GM18511 (cell line): ENCODE measurements at regions not wholly inside any gene's neighbourhood (a gene's known extent, or its start where the extent isn't known, plus 50 kb on each side); places are given as distances from the start of the nearest gene placed in this dataset.

Source experiments
- ATAC-seq: cut with Tn5 transposase; IDR thresholded peaks from one replicate; pipeline ENCODE4 v1.9.1; 2021; ENCODE audit warnings: mild to moderate bottlenecking, moderate library complexity; ENCODE audit not compliant: unreplicated experiment

- ATAC-seq, result no peak
These were observed 211.4 kb upstream of the SMIM21 start for GRCh38 chr18:75638776-75639471.

GRCh38 chr18:75638223-75638775 lies 210.8 kb upstream of the SMIM21 start:
- no peak for ATAC-seq

GRCh38 chr18:75635096-75635495 lies 207.6 kb upstream of the SMIM21 start:
- ATAC-seq, result no peak

GRCh38 chr18:75625966-75626365 lies 198.5 kb upstream of the SMIM21 start:
- ATAC-seq, result no peak

- ATAC-seq, result no peak
These were observed 197.4 kb upstream of the SMIM21 start for GRCh38 chr18:75624869-75625268.

GRCh38 chr18:75621818-75622217 lies 194.3 kb upstream of the SMIM21 start:
- ATAC-seq, result no peak

GRCh38 chr18:75618146-75618545 lies 190.6 kb upstream of the SMIM21 start:
- ATAC-seq, result no peak

GRCh38 chr18:75612456-75612855 lies 185.0 kb upstream of the SMIM21 start:
- no peak for ATAC-seq

GRCh38 chr18:75607701-75608100 lies 180.2 kb upstream of the SMIM21 start:
- ATAC-seq, result no peak

GRCh38 chr18:75592527-75592926 lies 165.0 kb upstream of the SMIM21 start:
- no peak for ATAC-seq

- no peak for ATAC-seq
These were observed 160.9 kb upstream of the SMIM21 start for GRCh38 chr18:75588412-75588811.

- no peak for ATAC-seq
These were observed 159.6 kb upstream of the SMIM21 start for GRCh38 chr18:75587131-75587530.

- ATAC-seq, result no peak
These were observed 158.8 kb upstream of the SMIM21 start for GRCh38 chr18:75586130-75586889.

- no peak for ATAC-seq
These were observed 155.4 kb upstream of the SMIM21 start for GRCh38 chr18:75582940-75583339.

- ATAC-seq, result no peak
These were observed 154.9 kb upstream of the SMIM21 start for GRCh38 chr18:75582406-75582821.

- ATAC-seq, result no peak
These were observed 154.0 kb upstream of the SMIM21 start for GRCh38 chr18:75581336-75582131.

GRCh38 chr18:75574187-75574586 lies 146.7 kb upstream of the SMIM21 start:
- ATAC-seq, result no peak

GRCh38 chr18:75563150-75563549 lies 135.6 kb upstream of the SMIM21 start:
- no peak for ATAC-seq

- no peak for ATAC-seq
These were observed 134.7 kb upstream of the SMIM21 start for GRCh38 chr18:75562216-75562615.

- no peak for ATAC-seq
These were observed 131.3 kb upstream of the SMIM21 start for GRCh38 chr18:75558790-75559189.

GRCh38 chr18:75556841-75557240 lies 129.3 kb upstream of the SMIM21 start:
- no peak for ATAC-seq
